ENCODE measurements at regions not wholly inside any gene's neighbourhood (a gene's known extent, or its start where the extent isn't known, plus 50 kb on each side); places are given as distances from the start of the nearest gene placed in this dataset.

- no peak overlapping the region for H3K4me3 ChIP-seq (ENCODE audit: low read length)
- H4K20me1 ChIP-seq (ENCODE audit: insufficient read depth, low read length), result no peaks in the 10 kb centered on the region
- no peaks in the 10 kb centered on the region for H3F3A ChIP-seq (ENCODE audit: insufficient read depth, low read length)
- no peaks in the 10 kb centered on the region for H3K27me3 ChIP-seq (replicated peaks; ENCODE audit: insufficient read depth, low read length)
- no peaks in the 10 kb centered on the region for H3K9me3 ChIP-seq (replicated peaks; ENCODE audit: insufficient read depth, low read length)
- H3K9me2 ChIP-seq (replicated peaks; ENCODE audit: insufficient read depth, low read length), result no peaks in the 10 kb centered on the region
- H2AFZ ChIP-seq (ENCODE audit: low read length), result no peak overlapping the region
- DNase-seq, result no peak
- H3K27ac ChIP-seq (ENCODE audit: low read length), result no peak overlapping the region
- H3K9ac ChIP-seq (ENCODE audit: low read length), result no peak overlapping the region
- H3K4me1 ChIP-seq (ENCODE audit: low read length), result no peaks in the 10 kb centered on the region
- no peaks in the 10 kb centered on the region for H3K36me3 ChIP-seq (replicated peaks; ENCODE audit: insufficient read depth, low read length)
- H3K4me2 ChIP-seq (ENCODE audit: low read depth, low read length), result no peak overlapping the region
- no peak for TF ChIP-seq EZH2phosphoT487 (IDR thresholded peaks at IDR 0.05; ENCODE audit: low read length)
- no peak for TF ChIP-seq CTCF (IDR thresholded peaks at IDR 0.05; ENCODE audit: low read length)
- TF ChIP-seq EZH2 (optimal IDR thresholded peaks at IDR 0.05; ENCODE audit: low read depth, low read length), result no peak
- H3K79me2 ChIP-seq (ENCODE audit: low read length), result no peaks in the 10 kb centered on the region
Observed at GRCh38 chr21:20377250-20377649, 621.0 kb upstream of the NCAM2 start.

- H3K9ac ChIP-seq (ENCODE audit: low read length), result no peak overlapping the region
- no peaks in the 10 kb centered on the region for H3K4me1 ChIP-seq (ENCODE audit: low read length)
- H2AFZ ChIP-seq (ENCODE audit: low read length), result no peak overlapping the region
- no peaks in the 10 kb centered on the region for H3K27me3 ChIP-seq (replicated peaks; ENCODE audit: insufficient read depth, low read length)
- H3K9me2 ChIP-seq (replicated peaks; ENCODE audit: insufficient read depth, low read length), result no peaks in the 10 kb centered on the region
- no peaks in the 10 kb centered on the region for H3F3A ChIP-seq (ENCODE audit: insufficient read depth, low read length)
- no peaks in the 10 kb centered on the region for H4K20me1 ChIP-seq (ENCODE audit: insufficient read depth, low read length)
- no peaks in the 10 kb centered on the region for H3K9me3 ChIP-seq (replicated peaks; ENCODE audit: insufficient read depth, low read length)
- H3K36me3 ChIP-seq (replicated peaks; ENCODE audit: insufficient read depth, low read length), result no peaks in the 10 kb centered on the region
- DNase-seq, result no peak
- no peak overlapping the region for H3K4me2 ChIP-seq (ENCODE audit: low read depth, low read length)
- H3K4me3 ChIP-seq (ENCODE audit: low read length), result no peak overlapping the region
- TF ChIP-seq CTCF (IDR thresholded peaks at IDR 0.05; ENCODE audit: low read length) (no peak), EZH2 (optimal IDR thresholded peaks at IDR 0.05; ENCODE audit: low read depth, low read length) (no peak), EZH2phosphoT487 (IDR thresholded peaks at IDR 0.05; ENCODE audit: low read length) (no peak)
- H3K27ac ChIP-seq (ENCODE audit: low read length), result no peak overlapping the region
- H3K79me2 ChIP-seq (ENCODE audit: low read length), result no peaks in the 10 kb centered on the region
Observed at GRCh38 chr21:20388400-20388799, 609.8 kb upstream of the NCAM2 start.

GRCh38 chr21:20396798-20397197 is 601.4 kb upstream of the NCAM2 start:
- H3K9me2 ChIP-seq (replicated peaks; ENCODE audit: insufficient read depth, low read length), result no peaks in the 10 kb centered on the region
- no peak overlapping the region for H2AFZ ChIP-seq (ENCODE audit: low read length)
- H3F3A ChIP-seq (ENCODE audit: insufficient read depth, low read length), result no peaks in the 10 kb centered on the region
- no peak overlapping the region for H3K4me2 ChIP-seq (ENCODE audit: low read depth, low read length)
- no peaks in the 10 kb centered on the region for H3K9me3 ChIP-seq (replicated peaks; ENCODE audit: insufficient read depth, low read length)
- no peaks in the 10 kb centered on the region for H4K20me1 ChIP-seq (ENCODE audit: insufficient read depth, low read length)
- no peak overlapping the region for H3K27ac ChIP-seq (ENCODE audit: low read length)
- H3K36me3 ChIP-seq (replicated peaks; ENCODE audit: insufficient read depth, low read length), result no peaks in the 10 kb centered on the region
- H3K4me1 ChIP-seq (ENCODE audit: low read length), result no peaks in the 10 kb centered on the region
- no peaks in the 10 kb centered on the region for H3K27me3 ChIP-seq (replicated peaks; ENCODE audit: insufficient read depth, low read length)
- DNase-seq, result no peak
- no peaks in the 10 kb centered on the region for H3K79me2 ChIP-seq (ENCODE audit: low read length)
- no peak for TF ChIP-seq EZH2 (optimal IDR thresholded peaks at IDR 0.05; ENCODE audit: low read depth, low read length)
- no peak for TF ChIP-seq CTCF (IDR thresholded peaks at IDR 0.05; ENCODE audit: low read length)
- no peak for TF ChIP-seq EZH2phosphoT487 (IDR thresholded peaks at IDR 0.05; ENCODE audit: low read length)
- no peak overlapping the region for H3K9ac ChIP-seq (ENCODE audit: low read length)
- H3K4me3 ChIP-seq (ENCODE audit: low read length), result no peak overlapping the region

Measured in MM.1S (cell line).